SK-N-SH (cell line): ENCODE measurements at regions not wholly inside any gene's neighbourhood (a gene's known extent, or its start where the extent isn't known, plus 50 kb on each side); places are given as distances from the start of the nearest gene placed in this dataset.

Experiments
- CTCF ChIA-PET: fragments of 300-600, 350-600 bp; formaldehyde crosslinking; extraction: SDS; loops from one replicate; lab custom pipeline; 2021; lab: Yijun Ruan, JAX
- POLR2A ChIA-PET: fragments of 350-600 bp; sonication (Branson Sonifier 250); formaldehyde crosslinking; extraction: SDS; loops from one replicate; lab custom pipeline; 2020; ENCODE audit warnings: antibody characterized with exemption, inconsistent platforms; lab: Yijun Ruan, JAX
- DNase-seq: peaks from one replicate; pipeline ENCODE4 v3.0.0; 2012
- H2AFZ ChIP-seq: fragments of 200-600 bp; sonication (generic); 2 replicates; pipeline ENCODE4 v1.8.1; 2016; ENCODE audit warnings: antibody characterized with exemption, mild to moderate bottlenecking, low read depth
- H3F3A ChIP-seq: fragments of 200-600 bp; sonication (generic); replicated peaks from 2 replicates; pipeline ENCODE3; 2016; ENCODE audit warnings: antibody characterized with exemption, mild to moderate bottlenecking; ENCODE audit not compliant: insufficient read depth
- H3K27ac ChIP-seq, 2 experiments: fragments of 200-500 bp in 1 of 2; fragments of 200-600 bp in 1 of 2; sonication (Bioruptor generic) in 1 of 2; sonication (generic), shearing (Covaris generic) in 1 of 2; 2 replicates each; pipeline versions ENCODE4 v1.5.1 to v1.6.1; 2014 to 2016; ENCODE audit warnings: low read depth in 2 of 2, inconsistent platforms in 1 of 2, low read length in 1 of 2, mild to moderate bottlenecking in 1 of 2, mixed read lengths in 1 of 2
- H3K27me3 ChIP-seq: fragments of 200-600 bp; sonication (generic), shearing (Covaris generic); 2 replicates; pipeline ENCODE4 v1.6.1; 2016; ENCODE audit warnings: mixed run types; ENCODE audit not compliant: insufficient read depth
- H3K36me3 ChIP-seq, 2 experiments: fragments of 200-500 bp in 1 of 2; fragments of 200-600 bp in 1 of 2; sonication (Bioruptor generic) in 1 of 2; sonication (generic) in 1 of 2; replicated peaks in 1 of 2; 2 replicates each; pipeline versions ENCODE3 to v1.5.1; 2014 to 2016; ENCODE audit warnings: low read length in 1 of 2, mild to moderate bottlenecking in 1 of 2; ENCODE audit not compliant: insufficient read depth in 2 of 2, control insufficient read depth in 1 of 2
- H3K4me1 ChIP-seq, 2 experiments: fragments of 200-500 bp in 1 of 2; fragments of 200-600 bp in 1 of 2; sonication (Bioruptor generic) in 1 of 2; sonication (generic), shearing (Covaris generic) in 1 of 2; 2 replicates each; pipeline versions ENCODE4 v1.5.1 to v1.6.1; 2014 to 2016; ENCODE audit warnings: low read depth in 1 of 2, low read length in 1 of 2, mixed run types in 1 of 2; ENCODE audit not compliant: insufficient read depth in 2 of 2, control insufficient read depth in 1 of 2
- H3K4me2 ChIP-seq: fragments of 200-600 bp; sonication (generic), shearing (Covaris generic); 2 replicates; pipeline ENCODE4 v1.6.1; 2017; ENCODE audit warnings: mixed run types
- H3K4me3 ChIP-seq, 2 experiments: fragments of 200-500 bp in 1 of 2; fragments of 200-600 bp in 1 of 2; sonication (Bioruptor generic) in 1 of 2; sonication (generic), shearing (Covaris generic) in 1 of 2; 2 replicates each; pipeline versions ENCODE4 v1.5.1 to v1.8.1; 2014 to 2016; ENCODE audit warnings: low read depth in 2 of 2, inconsistent platforms in 1 of 2, low read length in 1 of 2, mild to moderate bottlenecking in 1 of 2, mixed read lengths in 1 of 2, moderate library complexity in 1 of 2
- H3K79me2 ChIP-seq: fragments of 200-600 bp; sonication (generic); 2 replicates; pipeline ENCODE4 v1.8.1; 2017; ENCODE audit warnings: mild to moderate bottlenecking; ENCODE audit not compliant: insufficient read depth
- H3K9ac ChIP-seq: fragments of 200-600 bp; sonication (generic); 2 replicates; pipeline ENCODE4 v1.6.1; 2017; ENCODE audit warnings: mixed run types
- H3K9me2 ChIP-seq: fragments of 200-600 bp; sonication (generic); 2 replicates; pipeline ENCODE4 v1.6.1; 2017; ENCODE audit warnings: mixed run types
- H3K9me3 ChIP-seq: fragments of 200-600 bp; sonication (generic); 2 replicates; pipeline ENCODE4 v1.6.1; 2017; ENCODE audit warnings: mixed run types, mild to moderate bottlenecking, moderate library complexity
- H4K20me1 ChIP-seq: fragments of 200-600 bp; sonication (generic); 2 replicates; pipeline ENCODE4 v1.6.1; 2017; ENCODE audit warnings: mild to moderate bottlenecking, mixed run types; ENCODE audit not compliant: insufficient read depth
- CTCF ChIP-seq: fragments of 200-600 bp; sonication (generic); IDR thresholded peaks from 2 replicates; pipeline ENCODE4 v1.6.1; 2017; ENCODE audit warnings: antibody characterized with exemption, mild to moderate bottlenecking, moderate library complexity
- EZH2phosphoT487 ChIP-seq: fragments of 200-600 bp; sonication (generic); IDR thresholded peaks from 2 replicates; pipeline ENCODE4 v1.6.1; 2017; ENCODE audit warnings: low read depth, mixed run types, mild to moderate bottlenecking, antibody characterized with exemption, moderate library complexity, borderline replicate concordance
- FOXM1 ChIP-seq: IDR thresholded peaks from 2 replicates; pipeline ENCODE4 v1.4.0; 2012; ENCODE audit warnings: low read depth, mild to moderate bottlenecking
- GATA2 ChIP-seq: sonication (generic); formaldehyde crosslinking; IDR thresholded peaks from 2 replicates; pipeline ENCODE4 v1.5.0; 2020; ENCODE audit warnings: mild to moderate bottlenecking, missing genetic modification reagents
- JUND ChIP-seq: IDR thresholded peaks from 2 replicates; pipeline ENCODE4 v1.4.0; 2012
- MAX ChIP-seq: IDR thresholded peaks from 2 replicates; pipeline ENCODE4 v1.4.0; 2012; ENCODE audit warnings: low read depth
- MXI1 ChIP-seq: IDR thresholded peaks from 2 replicates; pipeline ENCODE4 v1.6.1; 2012; ENCODE audit warnings: mild to moderate bottlenecking, low read depth, low read length, improper control_type of control experiment
- NFIC ChIP-seq: IDR thresholded peaks from 2 replicates; pipeline ENCODE4 v1.4.0; 2012; ENCODE audit warnings: borderline replicate concordance
- NRF1 ChIP-seq: IDR thresholded peaks from 2 replicates; pipeline ENCODE4 v1.6.1; 2012; ENCODE audit warnings: low read depth, mild to moderate bottlenecking, low read length
- POLR2AphosphoS5 ChIP-seq: IDR thresholded peaks from 2 replicates; pipeline ENCODE4 v1.6.1; 2012; ENCODE audit warnings: low read depth, low read length
- RAD21 ChIP-seq: IDR thresholded peaks from 2 replicates; pipeline ENCODE4 v1.6.1; 2012; ENCODE audit warnings: mild to moderate bottlenecking, low read length
- RCOR1 ChIP-seq: fragments of 150-350 bp; IDR thresholded peaks from 2 replicates; pipeline ENCODE4 v1.6.1; 2017; ENCODE audit warnings: antibody characterized with exemption, low read length
- REST ChIP-seq: IDR thresholded peaks from 2 replicates; pipeline ENCODE4 v1.6.1; 2012; ENCODE audit warnings: mild to moderate bottlenecking, low read depth, low read length, moderate library complexity
- RFX5 ChIP-seq: IDR thresholded peaks from 2 replicates; pipeline ENCODE4 v1.6.1; 2012; ENCODE audit warnings: mild to moderate bottlenecking, improper control_type of control experiment, low read length
- SMC3 ChIP-seq: IDR thresholded peaks from 2 replicates; pipeline ENCODE4 v1.6.1; 2012; ENCODE audit warnings: low read depth, low read length, improper control_type of control experiment
- TEAD4 ChIP-seq: IDR thresholded peaks from 2 replicates; pipeline ENCODE4 v1.4.0; 2012; ENCODE audit warnings: mild to moderate bottlenecking, borderline replicate concordance; ENCODE audit not compliant: insufficient read depth
- USF1 ChIP-seq: IDR thresholded peaks from 2 replicates; pipeline ENCODE4 v1.4.0; 2012; ENCODE audit warnings: low read depth, borderline replicate concordance
- WGBS: methylation state at CpG from one replicate; pipeline ENCODE4 v1.1.6; 2017; ENCODE audit warnings: low lambda C conversion rate; 5-methylcytosine and 5-hydroxymethylcytosine counted together

- DNase-seq, result no peak
- Histone ChIP-seq H3K4me2 (no peak overlapping the region), H3K4me1 (peaks cover 0 to 3% of the 10 kb centered on the region in 2 experiments; a peak in 1 of 4 replicates), H3K27me3 (no peaks in the 10 kb centered on the region), H3F3A (no peaks in the 10 kb centered on the region), H2AFZ (no peak overlapping the region), H3K9me2 (no peaks in the 10 kb centered on the region), H3K27ac (no peak overlapping the region), H3K4me3 (no peak overlapping the region), H3K9ac (no peak overlapping the region), H4K20me1 (no peaks in the 10 kb centered on the region), H3K9me3 (no peaks in the 10 kb centered on the region), H3K36me3 (no peaks in the 10 kb centered on the region), H3K79me2 (no peaks in the 10 kb centered on the region)
- ChIA-PET POLR2A (no interaction called here), CTCF (interaction anchor here (1.6 to 3.2 kb wide), 2 partner anchors 10 to 56 kb away, joined by 3 to 8 read pairs; no protein-coding TSS in a partner anchor)
- WGBS, result 11% methylated on average over 5 of the region's 5 CpGs
- TF ChIP-seq NFIC, result no peak
- TF ChIP-seq, all 33 proteins: peak for 0
These were observed 86.6 kb upstream of the TCERG1L start for GRCh38 chr10:131398166-131398565.

- no peak for DNase-seq
- no peaks in the 10 kb centered on the region for H3K79me2 ChIP-seq
- H3F3A ChIP-seq, result no peaks in the 10 kb centered on the region
- H3K9me2 ChIP-seq, result no peaks in the 10 kb centered on the region
- peaks cover 0 to 3% of the 10 kb centered on the region in 2 experiments; a peak in 1 of 4 replicates for H3K4me1 ChIP-seq
- TF ChIP-seq TEAD4 (no peak), FOXM1 (no peak), POLR2AphosphoS5 (no peak), MXI1 (no peak), RFX5 (no peak), JUND (no peak), GATA2 (CRISPR knock-in tag) (no peak), RAD21 (no peak)
- H3K4me3 ChIP-seq, result no peak overlapping the region
- ChIA-PET POLR2A (no interaction called here), CTCF (no interaction called here)
- H3K9me3 ChIP-seq, result no peaks in the 10 kb centered on the region
- no peak overlapping the region for H3K9ac ChIP-seq
- H4K20me1 ChIP-seq, result no peaks in the 10 kb centered on the region
- no peaks in the 10 kb centered on the region for H3K27me3 ChIP-seq
- no peak overlapping the region for H3K27ac ChIP-seq
- 28% methylated on average over 7 of the region's 7 CpGs for WGBS
- no peak overlapping the region for H3K4me2 ChIP-seq
- no peak overlapping the region for H2AFZ ChIP-seq
- H3K36me3 ChIP-seq, result no peaks in the 10 kb centered on the region
These were observed 88.5 kb upstream of the TCERG1L start for GRCh38 chr10:131399981-131400380.

- Histone ChIP-seq H3K79me2 (no peaks in the 10 kb centered on the region), H3K27ac (no peak overlapping the region), H4K20me1 (no peaks in the 10 kb centered on the region), H3K9me2 (no peaks in the 10 kb centered on the region), H3K9me3 (no peaks in the 10 kb centered on the region), H3K36me3 (no peaks in the 10 kb centered on the region), H2AFZ (no peak overlapping the region), H3F3A (no peaks in the 10 kb centered on the region), H3K27me3 (no peaks in the 10 kb centered on the region), H3K4me1 (peaks cover 0 to 3% of the 10 kb centered on the region in 2 experiments; a peak in 1 of 4 replicates), H3K9ac (no peak overlapping the region), H3K4me3 (no peak overlapping the region), H3K4me2 (no peak overlapping the region)
- 59% methylated on average over 5 of the region's 5 CpGs for WGBS
- ChIA-PET POLR2A (no interaction called here), CTCF (no interaction called here)
- no peak for DNase-seq
- TF ChIP-seq NRF1 (no peak), RFX5 (no peak), CTCF (no peak), SMC3 (no peak), MAX (no peak), RCOR1 (no peak), EZH2phosphoT487 (no peak), REST (no peak), USF1 (no peak)
These were observed 89.0 kb upstream of the TCERG1L start for GRCh38 chr10:131400513-131400912.
